Stimulated activated CD4-positive, alpha-beta T cell treated with anti-CD3 and anti-CD28 coated beads, TNF-alpha, amount 100 ng/mL, for 1 hour (primary cell): ENCODE measurements at regions not wholly inside any gene's neighbourhood (a gene's known extent, or its start where the extent isn't known, plus 50 kb on each side); places are given as distances from the start of the nearest gene placed in this dataset.
"Not testable (repeated sequence)": the region's sequence is repeated elsewhere in the genome, so short reads cannot be mapped to it uniquely, and the experiment has no call there.

ENCODE experiments used
- DNase-seq, 3 donors: peaks; one replicate each; pipeline ENCODE4 v3.0.0-alpha.2; 2020; ENCODE audit warnings: low read depth in 3 of 3, low spot score in 1 of 3

DNA sequence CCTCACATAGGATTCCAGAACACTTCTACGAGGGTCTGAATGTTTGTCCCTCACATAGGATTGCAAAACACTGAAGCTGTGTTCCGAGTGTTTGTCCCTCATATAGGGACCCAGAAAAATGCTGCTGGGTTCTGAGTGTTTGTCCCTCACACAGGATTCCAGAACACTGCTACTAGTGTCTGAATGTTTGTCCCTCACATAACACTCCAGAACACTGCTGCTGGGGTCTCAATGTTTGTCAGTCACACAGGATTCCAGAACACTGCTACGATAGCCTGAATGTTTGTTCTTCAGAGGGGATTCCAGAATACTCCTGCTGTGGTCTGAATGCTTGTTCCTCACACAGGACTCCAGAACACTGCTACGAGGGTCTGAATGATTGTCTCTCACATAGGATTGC, 218.7 kb downstream of the FOXD4L6 start:
- DNase-seq: no peak

DNA sequence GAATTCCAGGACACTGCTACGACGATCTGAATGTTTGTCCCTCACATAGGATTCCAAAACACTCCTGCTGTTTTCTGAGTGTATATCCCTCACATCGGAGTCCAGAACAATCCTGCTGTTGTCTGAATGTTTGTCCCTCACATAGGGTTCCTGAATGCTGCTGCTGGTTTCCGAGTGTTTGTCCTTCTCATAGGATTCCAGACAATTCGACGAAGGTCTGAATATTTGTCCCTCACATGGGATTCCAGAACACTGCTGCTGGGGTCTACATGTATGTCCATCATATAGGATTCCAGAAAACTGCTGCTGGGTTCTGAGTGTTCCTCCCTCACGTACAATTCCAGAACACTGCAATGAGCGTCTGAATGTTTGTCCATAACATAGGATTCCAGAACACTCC, 219.4 kb downstream of the FOXD4L6 start:
- not testable (repeated sequence) for DNase-seq

DNA sequence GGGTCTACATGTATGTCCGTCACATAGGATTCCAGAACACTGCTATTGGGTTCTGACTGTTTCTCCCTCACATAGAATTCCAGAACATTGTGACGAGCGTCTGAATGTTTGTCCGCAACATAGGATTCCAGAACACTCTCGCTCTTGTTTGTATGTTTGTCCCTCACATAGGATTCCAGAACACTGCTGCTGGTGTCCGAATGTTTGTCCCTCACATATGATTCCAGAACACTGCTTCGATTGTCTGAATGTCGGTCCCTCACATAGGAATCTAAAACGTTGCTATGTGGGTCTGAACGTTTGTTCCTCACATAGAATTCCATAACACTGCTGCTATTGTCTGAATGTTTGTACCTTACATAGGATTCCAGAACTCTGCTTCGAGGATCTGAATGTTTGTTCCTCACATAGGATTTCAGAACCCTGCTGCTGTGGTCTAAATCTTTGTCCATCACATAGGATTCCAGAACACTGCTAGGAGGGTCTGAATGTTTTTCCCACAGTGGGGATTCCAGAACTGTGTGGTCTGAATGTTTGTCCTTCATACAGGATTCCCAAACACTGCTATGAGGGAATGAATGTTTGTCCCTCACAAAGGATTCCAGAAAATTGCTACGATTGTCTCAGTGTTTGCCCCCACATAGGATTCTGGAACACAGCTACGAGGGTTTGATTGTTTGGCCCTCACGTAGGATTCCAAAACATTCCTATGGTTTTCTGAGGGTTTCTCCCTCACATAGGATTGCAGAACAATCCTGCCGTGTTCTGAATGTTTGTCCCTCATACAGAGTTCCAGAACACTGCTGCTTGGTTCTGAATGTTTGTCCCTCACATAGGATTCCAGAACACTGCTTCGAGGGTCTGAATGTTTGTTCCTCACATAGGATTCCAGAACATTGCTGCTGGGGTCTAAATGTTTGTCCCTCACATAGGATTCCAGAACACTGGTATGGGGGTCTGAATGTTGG, 220.5 kb downstream of the FOXD4L6 start:
- DNase-seq: no peak

DNA sequence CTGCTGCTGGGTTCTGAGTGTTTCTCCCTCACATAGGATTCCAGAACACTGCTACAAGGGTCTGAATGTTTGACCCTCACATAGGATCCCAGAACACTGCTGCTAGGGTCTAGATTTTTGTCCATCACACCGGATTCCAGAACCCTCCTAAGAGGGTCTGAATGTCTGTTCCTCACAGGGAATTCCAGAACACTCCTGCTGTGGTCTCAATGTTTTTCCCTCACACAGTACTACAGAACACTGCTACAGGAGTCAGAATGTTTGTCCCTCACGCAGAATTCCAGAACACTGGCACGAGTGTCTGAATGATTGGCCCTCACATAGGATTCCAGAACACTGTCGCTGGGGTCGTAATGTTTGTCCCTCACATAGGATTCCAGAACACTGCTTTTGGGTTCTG, 221.6 kb downstream of the FOXD4L6 start:
- DNase-seq: not testable (repeated sequence)

DNA sequence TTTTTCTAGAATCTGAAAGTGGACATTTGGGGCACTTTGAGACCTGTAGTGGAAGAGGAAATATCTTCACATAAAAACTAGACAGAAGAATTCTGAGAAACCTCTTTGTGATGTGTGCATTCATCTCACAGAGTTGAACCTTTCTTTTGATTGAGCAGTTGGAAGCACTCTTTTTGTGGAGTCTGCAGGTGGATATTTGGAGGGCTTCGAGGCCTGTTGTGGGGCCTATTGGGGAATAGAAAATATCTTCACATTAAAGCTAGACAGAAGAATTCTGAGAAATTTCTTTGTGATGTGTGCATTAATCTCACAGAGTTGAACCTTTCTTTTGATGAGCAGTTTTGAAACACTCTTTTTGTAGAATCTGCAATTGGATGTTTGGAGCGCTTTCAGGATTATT, 236.2 kb downstream of the FOXD4L6 start:
- not testable (repeated sequence) for DNase-seq

DNA sequence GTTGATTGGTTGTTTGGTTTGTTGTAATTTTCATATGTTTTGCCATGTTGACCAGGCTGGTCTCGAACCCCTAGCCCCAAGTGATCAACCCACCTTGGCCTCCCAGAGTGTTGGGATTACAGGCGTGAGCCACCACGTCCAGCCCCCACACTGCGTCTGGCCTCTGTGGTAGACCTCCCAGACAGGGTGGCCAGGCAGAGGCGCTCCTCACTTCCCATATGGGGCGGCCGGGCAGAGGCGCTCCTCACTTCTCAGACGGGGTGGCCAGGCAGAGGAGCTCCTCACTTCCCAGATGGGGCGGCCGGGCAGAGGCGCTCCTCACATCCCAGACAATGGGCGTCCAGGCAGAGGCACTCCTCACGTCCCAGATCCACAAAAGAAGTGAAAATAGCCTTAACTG, 242.6 kb downstream of the FOXD4L6 start:
- DNase-seq: not testable (repeated sequence)

DNA sequence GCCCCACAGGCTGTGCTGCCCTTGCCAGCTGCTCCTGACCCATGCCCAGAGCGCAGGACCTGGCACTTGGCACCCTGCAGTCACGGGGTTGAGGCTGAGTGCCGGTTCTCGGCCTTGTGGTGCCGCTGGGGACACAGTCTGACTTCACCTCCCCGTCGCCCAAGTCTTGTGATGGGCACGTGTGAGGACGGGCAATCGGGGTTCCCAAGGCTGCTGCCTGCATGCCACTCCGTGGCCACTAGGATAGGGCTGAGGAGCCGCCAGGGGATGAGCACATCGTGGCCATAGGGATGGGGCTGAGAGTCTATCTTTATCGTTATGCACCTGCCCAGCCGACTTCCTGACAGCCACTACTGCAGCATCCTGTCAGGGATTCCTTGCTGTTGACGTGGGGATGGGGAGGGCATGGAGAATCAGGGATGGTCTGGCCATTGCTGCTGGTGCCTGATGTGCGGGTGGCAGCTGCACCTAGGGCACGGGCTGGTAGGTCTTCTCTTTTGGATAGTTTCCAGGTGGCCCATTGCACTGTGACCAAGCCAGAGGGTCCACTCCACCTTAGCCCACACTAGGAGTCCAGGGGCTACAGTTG, 243.5 kb downstream of the FOXD4L6 start:
- DNase-seq: not testable (repeated sequence)

DNA sequence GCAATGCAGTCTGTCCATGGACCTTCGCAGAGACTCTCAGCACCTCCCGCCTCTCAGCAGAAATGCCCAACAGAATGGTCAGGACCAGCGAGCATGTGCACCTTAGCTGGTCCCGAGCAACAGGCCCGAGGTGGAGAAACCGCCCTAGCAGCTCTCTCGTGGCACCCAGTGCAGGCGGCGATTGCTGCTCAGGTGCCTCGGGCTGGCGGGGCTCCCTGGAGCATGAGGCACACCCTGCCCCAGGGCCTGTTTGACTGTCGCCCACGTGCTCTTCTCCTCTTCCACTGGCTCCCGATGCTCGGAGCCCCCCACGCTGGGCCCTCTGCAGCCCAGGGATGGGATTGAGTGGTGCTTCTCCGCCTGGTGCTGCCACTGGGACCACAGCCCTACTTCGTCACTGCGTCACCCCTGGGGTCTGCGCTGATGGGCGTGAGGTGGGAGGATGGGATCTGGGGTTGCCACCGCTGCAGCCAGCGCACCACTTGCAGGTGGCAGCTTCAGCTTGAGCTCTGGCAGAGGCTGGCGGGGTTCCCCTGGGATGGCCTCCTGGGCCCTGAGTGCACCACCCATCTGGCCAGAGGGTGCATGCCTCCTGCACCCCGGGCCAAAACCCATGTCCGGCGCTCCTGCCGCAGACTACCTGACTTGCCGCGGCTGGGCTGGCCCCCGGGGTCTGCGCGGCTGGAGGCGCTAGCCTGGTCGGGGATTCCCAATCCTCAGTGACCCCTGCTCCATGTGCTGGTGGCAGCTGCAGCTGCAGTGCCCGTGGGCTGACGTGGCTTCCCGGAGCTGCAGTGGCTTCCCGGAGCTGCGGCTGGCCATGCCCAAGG, 244.2 kb downstream of the FOXD4L6 start:
- DNase-seq: no peak

DNA sequence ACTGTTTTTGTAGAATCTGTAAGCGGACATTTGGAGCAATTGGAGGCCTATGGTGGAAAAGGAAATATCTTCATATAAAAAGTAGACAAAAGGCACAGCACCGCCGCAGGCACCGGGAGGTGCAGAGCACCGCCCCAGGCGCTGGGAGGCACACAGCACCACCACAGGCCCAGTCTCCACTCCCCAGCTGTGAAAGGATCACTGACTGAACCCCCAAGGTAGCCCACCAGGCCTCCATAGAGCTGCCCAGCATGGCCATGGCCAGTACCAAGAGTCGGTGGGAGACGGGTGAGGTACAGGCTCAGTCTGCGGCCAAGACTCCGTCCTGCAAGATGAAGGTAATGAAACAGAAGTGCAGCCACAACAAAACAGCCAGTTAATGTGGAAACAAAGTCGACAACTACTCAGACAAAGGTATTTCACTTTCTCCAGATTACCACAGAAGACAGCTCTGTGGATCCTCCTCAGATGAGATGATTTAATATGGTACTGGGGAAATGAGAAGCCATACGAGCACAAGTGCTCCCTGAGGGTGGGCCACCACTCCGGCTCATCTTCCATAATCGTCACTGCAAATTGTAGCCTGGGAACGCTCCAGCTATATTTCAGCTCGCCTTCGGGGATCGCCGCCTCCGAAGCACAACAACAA, 244.9 kb downstream of the FOXD4L6 start:
- DNase-seq: not testable (repeated sequence)

DNA sequence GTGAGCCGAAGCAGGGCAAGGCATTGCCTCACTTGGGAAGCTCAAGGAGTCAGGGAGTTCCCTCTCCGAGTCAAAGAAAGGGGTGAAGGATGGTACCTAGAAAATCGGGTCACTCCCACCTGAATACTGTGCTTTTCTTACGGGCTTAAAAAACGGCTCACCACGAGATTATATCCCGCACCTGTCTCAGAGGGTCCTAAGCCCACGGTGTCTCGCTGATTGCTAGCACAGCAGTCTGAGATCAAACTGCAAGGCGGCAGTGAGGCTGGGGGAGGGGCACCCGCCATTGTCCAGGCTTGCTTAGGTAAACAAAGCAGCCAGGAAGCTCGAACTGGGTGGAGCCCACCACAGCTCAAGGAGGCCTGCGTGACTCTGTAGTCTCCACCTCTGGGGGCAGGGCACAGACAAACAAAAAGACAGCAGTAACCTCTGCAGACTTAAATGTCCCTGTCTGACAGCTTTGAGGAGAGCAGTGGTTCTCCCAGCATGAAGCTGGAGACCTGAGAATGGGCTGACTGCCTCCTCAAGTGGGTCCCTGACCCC, 254.7 kb downstream of the FOXD4L6 start:
- DNase-seq: not testable (repeated sequence)

DNA sequence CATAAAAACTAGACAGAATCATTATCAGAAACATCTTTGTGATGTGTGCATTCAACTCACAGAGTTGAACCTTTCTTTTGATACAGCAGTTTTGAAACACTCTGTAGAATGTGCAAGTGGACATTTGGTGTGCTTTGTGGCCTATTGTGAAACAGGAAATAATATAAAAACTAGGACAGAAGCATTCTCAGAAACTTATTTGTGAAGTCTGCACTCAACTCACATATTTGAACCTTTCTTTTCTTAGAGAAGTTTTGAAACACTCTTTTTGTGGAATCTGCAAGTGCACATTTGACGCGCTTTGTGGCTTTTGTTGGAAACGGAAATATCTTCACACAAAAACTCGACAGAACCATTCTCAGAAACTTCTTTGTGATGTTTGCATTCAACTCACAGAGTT, 260.0 kb downstream of the FOXD4L6 start:
- not testable (repeated sequence) for DNase-seq
